GM21529 (cell line): ENCODE measurements at regions not wholly inside any gene's neighbourhood (a gene's known extent, or its start where the extent isn't known, plus 50 kb on each side); places are given as distances from the start of the nearest gene placed in this dataset.
"Not testable (repeated sequence)": the region's sequence is repeated elsewhere in the genome, so short reads cannot be mapped to it uniquely, and the experiment has no call there.

Source experiments
- ATAC-seq: cut with Tn5 transposase; IDR thresholded peaks from one replicate; pipeline ENCODE4 v1.9.1; 2021; ENCODE audit not compliant: unreplicated experiment

GRCh38 chr14:21974741-21975140 is 301.1 kb upstream of the OR4E1 start:
- ATAC-seq, result no peak

GRCh38 chr14:21965042-21965441 is 291.4 kb upstream of the OR4E1 start:
- no peak for ATAC-seq

DNA sequence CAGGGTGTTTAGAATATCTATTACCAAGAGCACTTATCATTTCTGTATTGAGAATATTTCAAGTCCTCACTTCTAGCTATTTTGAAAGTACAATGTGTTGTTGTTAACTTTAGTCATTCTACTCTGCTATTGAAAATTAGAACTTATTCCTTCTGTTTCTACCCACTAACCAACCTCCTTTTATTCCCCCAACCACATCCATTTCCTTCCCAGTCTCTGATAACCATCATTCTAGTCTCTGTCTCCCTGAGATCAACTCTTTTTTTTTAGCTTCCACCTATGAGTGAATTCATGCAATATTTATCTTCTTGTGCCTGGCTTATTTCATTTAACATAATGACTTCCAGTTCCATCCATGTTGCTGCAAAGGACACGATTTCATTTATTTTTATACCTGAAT is 290.6 kb upstream of the OR4E1 start:
- ATAC-seq, result no peak

- ATAC-seq, result no peak
Observed at GRCh38 chr14:21960636-21961035, 287.0 kb upstream of the OR4E1 start.

DNA sequence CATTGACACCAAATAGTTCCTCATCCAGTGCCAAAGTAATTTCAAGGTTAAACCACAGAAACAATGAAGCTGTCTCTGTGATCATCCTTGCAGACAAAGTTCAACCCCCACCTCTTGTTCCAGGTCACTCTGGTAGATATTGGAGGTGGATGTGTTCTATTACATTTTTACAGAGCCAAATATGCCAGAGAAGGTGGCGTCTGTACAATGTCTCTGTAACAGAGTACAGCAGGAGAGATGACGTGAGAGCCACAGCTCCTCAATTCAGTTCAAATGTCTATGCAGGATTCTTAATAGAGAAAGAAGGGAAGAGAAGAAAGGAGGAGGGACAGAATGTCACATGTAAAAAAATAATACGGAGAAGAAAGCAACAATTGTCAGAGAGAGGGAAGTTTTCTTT is 268.3 kb upstream of the OR4E1 start:
- ATAC-seq, result no peak

DNA sequence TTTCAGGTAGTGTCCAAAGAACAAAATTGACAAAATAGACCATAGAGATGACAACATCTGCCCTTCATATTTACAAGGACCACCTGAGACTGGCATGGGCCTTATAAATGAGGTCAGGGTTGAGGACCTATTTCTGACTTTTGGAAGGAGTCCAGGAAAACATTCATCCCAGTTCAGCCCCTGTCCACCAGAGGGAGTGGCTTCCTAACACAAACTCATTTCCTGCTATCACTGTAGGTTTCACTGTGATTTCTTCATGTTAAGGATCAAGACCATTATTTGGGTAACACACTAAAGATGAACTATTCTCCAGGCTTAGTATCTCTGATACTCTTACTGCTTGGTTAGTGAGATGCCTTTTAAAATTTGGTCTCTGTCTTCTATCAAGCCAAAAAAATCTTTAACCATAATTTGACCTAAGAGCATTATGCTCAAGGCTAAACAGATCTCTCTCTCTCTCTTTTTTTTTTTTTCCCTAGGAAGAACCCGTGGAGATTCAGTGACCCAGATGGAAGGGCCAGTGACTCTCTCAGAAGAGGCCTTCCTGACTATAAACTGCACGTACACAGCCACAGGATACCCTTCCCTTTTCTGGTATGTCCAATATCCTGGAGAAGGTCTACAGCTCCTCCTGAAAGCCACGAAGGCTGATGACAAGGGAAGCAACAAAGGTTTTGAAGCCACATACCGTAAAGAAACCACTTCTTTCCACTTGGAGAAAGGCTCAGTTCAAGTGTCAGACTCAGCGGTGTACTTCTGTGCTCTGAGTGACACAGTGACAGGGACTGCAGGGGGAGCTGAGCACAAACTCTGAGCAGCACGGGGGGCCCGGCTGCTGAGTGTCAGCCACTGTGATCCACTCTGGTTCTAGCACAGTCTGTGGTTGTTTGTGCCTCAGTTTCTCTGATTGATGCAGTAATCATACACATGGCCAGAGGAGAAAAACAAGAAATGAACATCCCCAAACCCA is 267.6 kb upstream of the OR4E1 start:
- ATAC-seq, result no peak

DNA sequence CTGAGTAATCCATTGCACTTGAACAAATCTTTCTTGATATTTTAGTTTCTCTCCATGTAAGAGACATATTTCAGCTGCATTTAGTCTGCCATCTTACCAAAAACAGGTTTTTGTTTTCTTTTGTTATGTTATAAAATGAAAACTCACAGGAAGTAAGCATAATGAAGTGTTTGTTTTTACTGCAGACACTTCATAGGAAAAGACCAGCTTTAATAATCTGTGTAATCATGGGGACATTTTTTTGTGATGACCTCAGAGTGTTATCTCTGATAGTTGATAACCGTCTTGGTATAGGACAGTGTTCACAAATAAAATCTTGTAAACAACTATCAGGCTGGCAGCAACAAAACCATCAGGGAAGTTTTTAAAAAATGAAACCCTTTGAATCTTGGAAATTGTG is 266.2 kb upstream of the OR4E1 start:
- ATAC-seq, result no peak

GRCh38 chr14:21937996-21938395 is 264.4 kb upstream of the OR4E1 start:
- ATAC-seq, result no peak

DNA sequence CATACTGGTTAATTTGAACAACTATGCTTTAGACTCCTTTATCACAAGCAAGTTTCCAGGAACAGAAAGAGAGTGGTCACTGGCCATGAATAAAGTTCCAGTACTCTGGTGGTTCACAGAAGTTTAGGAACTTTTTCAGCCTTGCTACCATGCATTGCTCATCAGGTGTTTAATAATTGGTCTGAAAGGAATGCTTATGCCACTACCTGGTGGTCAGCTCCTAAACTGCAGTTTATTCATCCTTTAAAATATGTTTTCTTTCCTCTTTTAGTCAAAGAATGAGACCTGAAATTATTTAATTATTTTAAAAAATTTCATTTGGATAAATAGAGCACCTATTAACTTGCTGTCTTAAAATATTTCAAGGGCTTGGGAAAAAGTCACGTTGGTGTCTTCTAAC is 260.1 kb upstream of the OR4E1 start:
- no peak for ATAC-seq

- ATAC-seq, result peak; percentile 87
Observed at GRCh38 chr14:21924479-21924878, 250.9 kb upstream of the OR4E1 start.

- ATAC-seq, result peak; percentile 67
Observed at GRCh38 chr14:21923820-21924219, 250.2 kb upstream of the OR4E1 start.

GRCh38 chr14:21921453-21921852 is 247.8 kb upstream of the OR4E1 start:
- ATAC-seq, result no peak

DNA sequence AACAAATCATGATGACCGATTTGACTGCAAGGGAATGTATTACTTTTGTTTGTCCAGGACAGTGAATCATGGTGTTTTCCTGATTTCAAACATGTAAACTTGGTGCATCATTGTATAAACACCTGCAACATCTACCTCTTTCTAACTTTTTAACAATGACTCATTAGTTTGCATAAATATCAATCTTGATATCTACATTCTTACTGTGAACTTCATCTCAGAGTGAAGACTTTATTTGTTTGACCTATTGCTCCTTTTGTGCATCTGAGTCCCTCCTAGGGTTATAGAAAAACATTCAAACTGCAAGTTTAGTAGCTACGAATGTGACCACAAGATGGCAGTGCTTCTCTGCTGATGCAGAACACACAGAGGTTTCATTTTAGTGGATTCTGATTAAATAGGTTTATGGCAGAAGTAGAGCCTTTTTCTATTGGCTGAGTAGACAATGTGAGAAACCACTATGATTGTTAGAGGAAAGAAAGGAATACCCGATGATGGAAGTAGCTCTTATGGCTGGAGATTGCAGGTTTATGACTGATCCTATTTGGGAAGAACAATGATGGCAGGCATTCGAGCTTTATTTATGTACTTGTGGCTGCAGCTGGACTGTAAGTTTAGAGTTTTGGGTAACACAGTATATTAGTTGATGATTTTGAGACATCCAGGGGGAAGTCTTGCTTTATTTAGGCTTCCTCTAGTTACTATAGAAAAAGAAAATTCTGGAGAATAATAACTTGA is 244.2 kb upstream of the OR4E1 start:
- ATAC-seq, result peak; percentile 52

GRCh38 chr14:21915826-21916225 is 242.2 kb upstream of the OR4E1 start:
- no peak for ATAC-seq

GRCh38 chr14:21913759-21914158 is 240.1 kb upstream of the OR4E1 start:
- no peak for ATAC-seq

GRCh38 chr14:21912367-21912766 is 238.7 kb upstream of the OR4E1 start:
- no peak for ATAC-seq

DNA sequence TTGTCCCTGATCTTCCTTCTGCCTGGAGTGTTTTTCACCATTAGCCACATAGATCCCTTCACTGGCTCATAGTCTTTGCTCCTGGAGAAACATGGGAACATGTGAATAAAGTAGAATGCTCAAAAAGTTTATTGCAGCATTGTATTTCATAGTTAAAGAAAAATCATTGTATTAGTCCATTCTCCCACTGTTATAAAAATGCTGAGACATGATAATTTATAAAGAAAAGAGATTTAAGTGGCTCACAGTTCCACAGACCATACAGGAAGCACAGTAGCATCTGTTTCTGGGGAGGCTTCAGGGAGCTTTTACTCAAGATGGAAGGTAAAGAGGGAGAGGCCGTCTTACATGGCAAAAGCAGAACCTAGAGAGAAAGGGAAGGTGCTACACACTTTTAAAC is 238.3 kb upstream of the OR4E1 start:
- no peak for ATAC-seq

DNA sequence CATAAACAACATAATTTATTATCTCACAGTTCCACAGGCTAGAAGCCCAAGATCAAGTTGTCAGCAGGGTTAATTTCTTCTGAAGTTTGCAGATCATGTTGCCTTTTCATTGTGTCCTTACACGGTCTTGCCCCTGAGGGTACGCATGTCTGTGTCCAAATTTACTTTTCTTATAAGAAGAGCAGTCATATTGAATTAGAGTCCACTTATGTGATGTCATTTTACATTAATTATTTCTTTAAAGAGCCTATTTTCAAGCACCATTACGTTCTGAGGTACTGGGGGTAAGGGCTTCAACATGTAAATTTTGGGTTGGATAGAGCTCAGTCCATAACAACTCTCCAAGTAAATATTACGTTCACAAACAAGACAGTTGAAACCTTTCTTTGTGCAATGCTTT is 236.6 kb upstream of the OR4E1 start:
- ATAC-seq, result no peak

DNA sequence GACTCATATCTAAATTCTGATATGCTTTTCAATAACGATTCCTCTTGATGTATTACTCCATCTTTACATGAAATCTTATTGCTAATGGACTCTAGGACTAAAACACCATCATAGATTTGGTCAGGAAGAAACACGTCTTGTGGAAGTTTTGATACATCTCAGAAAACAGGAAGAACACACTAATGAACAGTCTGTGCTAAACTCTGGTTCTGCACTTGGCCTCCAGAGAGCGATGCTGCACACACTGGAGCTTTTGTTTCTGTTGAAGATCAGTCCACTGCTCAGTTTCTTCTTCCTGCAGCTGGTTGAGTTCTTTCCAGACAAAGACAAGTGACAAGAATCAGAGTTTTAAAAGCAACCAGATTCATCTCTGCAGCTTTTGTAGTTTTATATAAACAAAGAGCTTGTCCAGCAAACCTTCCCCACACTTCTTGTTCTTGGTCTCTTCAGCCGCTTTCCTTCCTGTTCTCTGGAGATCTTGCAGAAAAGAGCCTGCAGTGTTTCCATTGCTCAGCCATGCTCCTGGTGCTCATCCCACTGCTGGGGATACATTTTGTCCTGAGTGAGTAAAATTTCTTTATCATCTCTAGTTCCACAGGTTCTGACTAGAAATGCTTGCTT is 229.1 kb upstream of the OR4E1 start:
- ATAC-seq, result no peak

DNA sequence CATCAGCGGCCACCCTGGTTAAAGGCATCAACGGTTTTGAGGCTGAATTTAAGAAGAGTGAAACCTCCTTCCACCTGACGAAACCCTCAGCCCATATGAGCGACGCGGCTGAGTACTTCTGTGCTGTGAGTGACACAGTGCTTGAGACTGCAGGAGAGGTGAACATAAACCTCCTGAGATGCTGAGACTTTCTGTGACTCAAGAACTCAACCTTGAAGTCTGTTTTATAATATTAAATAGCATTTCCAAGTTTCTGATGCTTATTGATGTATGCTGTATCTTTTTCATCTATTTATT is 221.2 kb upstream of the OR4E1 start:
- not testable (repeated sequence) for ATAC-seq

GRCh38 chr14:21894003-21894897 is 220.6 kb upstream of the OR4E1 start:
- no peak for ATAC-seq
